Smooth muscle cell of the brain vasculature (primary cell): ENCODE measurements at regions not wholly inside any gene's neighbourhood (a gene's known extent, or its start where the extent isn't known, plus 50 kb on each side); places are given as distances from the start of the nearest gene placed in this dataset.
"Not testable (repeated sequence)": the region's sequence is repeated elsewhere in the genome, so short reads cannot be mapped to it uniquely, and the experiment has no call there.

Experiments used
- DNase-seq: peaks from one replicate; pipeline ENCODE4 v3.0.0-alpha.2; 2012; ENCODE audit warnings: low read depth, low spot score

GRCh38 chr5:62994842-62995241 is 416.2 kb downstream of the LRRC70 start:
- DNase-seq = not testable (repeated sequence)

GRCh38 chr5:62985749-62986148 is 407.1 kb downstream of the LRRC70 start:
- DNase-seq = no peak

GRCh38 chr5:62982348-62982747 is 403.7 kb downstream of the LRRC70 start:
- no peak for DNase-seq

GRCh38 chr5:62980884-62981283 is 402.3 kb downstream of the LRRC70 start:
- no peak for DNase-seq

- DNase-seq = no peak
These were observed 400.9 kb downstream of the LRRC70 start for GRCh38 chr5:62979472-62979871.

- DNase-seq = no peak
These were observed 399.0 kb downstream of the LRRC70 start for GRCh38 chr5:62977661-62978060.

GRCh38 chr5:62974623-62975022 is 396.0 kb downstream of the LRRC70 start:
- no peak for DNase-seq

GRCh38 chr5:62969409-62970120 is 390.9 kb downstream of the LRRC70 start:
- no peak for DNase-seq

- DNase-seq = no peak
These were observed 385.8 kb downstream of the LRRC70 start for GRCh38 chr5:62964428-62964827.

- no peak for DNase-seq
These were observed 382.2 kb downstream of the LRRC70 start for GRCh38 chr5:62960781-62961180.

- no peak for DNase-seq
These were observed 378.0 kb downstream of the LRRC70 start for GRCh38 chr5:62956597-62956996.

GRCh38 chr5:62954578-62954977 is 376.0 kb downstream of the LRRC70 start:
- DNase-seq = no peak

GRCh38 chr5:62948301-62948700 is 369.7 kb downstream of the LRRC70 start:
- no peak for DNase-seq

- no peak for DNase-seq
These were observed 363.8 kb downstream of the LRRC70 start for GRCh38 chr5:62942384-62942783.

- no peak for DNase-seq
These were observed 360.3 kb downstream of the LRRC70 start for GRCh38 chr5:62938927-62939326.

GRCh38 chr5:62937661-62938558 is 359.3 kb downstream of the LRRC70 start:
- no peak for DNase-seq

GRCh38 chr5:62935660-62936059 is 357.0 kb downstream of the LRRC70 start:
- no peak for DNase-seq

GRCh38 chr5:62934319-62934718 is 355.7 kb downstream of the LRRC70 start:
- DNase-seq = no peak

- no peak for DNase-seq
These were observed 354.6 kb downstream of the LRRC70 start for GRCh38 chr5:62933261-62933660.

- no peak for DNase-seq
These were observed 352.7 kb downstream of the LRRC70 start for GRCh38 chr5:62931153-62931950.

- DNase-seq = no peak
These were observed 343.6 kb downstream of the LRRC70 start for GRCh38 chr5:62922191-62922590.

GRCh38 chr5:62920856-62921255 is 342.2 kb downstream of the LRRC70 start:
- no peak for DNase-seq
